ENCODE measurements at regions not wholly inside any gene's neighbourhood (a gene's known extent, or its start where the extent isn't known, plus 50 kb on each side); places are given as distances from the start of the nearest gene placed in this dataset.

DNA sequence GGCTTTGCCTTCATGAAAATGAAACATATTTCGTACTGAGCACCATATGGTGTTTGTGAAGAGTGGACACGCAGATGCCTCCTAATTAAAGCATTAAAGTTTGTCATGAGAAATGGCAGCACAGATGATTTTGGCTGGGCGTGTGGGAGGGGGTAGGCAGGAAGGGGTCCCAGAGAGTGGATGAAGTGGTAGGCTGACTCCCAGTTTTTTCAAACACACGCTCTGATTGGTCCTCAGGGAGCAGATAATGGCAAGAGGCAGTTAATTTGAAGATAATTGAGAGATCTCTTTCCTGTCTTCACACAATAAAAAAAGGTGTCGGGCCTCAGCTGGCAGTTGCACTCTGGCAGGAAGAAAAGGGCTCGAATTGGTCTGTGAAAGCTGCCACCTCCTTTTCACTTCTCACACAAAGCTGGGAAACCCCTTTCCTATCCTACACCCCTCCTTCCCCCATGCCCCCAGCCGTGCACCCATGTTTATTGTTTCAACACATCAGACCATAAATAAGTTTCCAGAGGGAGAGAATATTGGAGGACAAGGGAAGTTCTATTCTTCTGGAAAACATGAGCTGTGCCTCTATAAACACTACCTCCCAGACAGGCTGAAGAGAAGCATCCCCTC lies 429.6 kb downstream of the ARHGEF28 start:
- TF ChIP-seq EZH2phosphoT487 (IDR thresholded peaks at IDR 0.05), result no peak
- TF ChIP-seq, protein P1, sequence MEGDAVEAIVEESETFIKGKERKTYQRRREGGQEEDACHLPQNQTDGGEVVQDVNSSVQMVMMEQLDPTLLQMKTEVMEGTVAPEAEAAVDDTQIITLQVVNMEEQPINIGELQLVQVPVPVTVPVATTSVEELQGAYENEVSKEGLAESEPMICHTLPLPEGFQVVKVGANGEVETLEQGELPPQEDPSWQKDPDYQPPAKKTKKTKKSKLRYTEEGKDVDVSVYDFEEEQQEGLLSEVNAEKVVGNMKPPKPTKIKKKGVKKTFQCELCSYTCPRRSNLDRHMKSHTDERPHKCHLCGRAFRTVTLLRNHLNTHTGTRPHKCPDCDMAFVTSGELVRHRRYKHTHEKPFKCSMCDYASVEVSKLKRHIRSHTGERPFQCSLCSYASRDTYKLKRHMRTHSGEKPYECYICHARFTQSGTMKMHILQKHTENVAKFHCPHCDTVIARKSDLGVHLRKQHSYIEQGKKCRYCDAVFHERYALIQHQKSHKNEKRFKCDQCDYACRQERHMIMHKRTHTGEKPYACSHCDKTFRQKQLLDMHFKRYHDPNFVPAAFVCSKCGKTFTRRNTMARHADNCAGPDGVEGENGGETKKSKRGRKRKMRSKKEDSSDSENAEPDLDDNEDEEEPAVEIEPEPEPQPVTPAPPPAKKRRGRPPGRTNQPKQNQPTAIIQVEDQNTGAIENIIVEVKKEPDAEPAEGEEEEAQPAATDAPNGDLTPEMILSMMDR (IDR thresholded peaks at IDR 0.05), result no peak
